ENCODE measurements at regions not wholly inside any gene's neighbourhood (a gene's known extent, or its start where the extent isn't known, plus 50 kb on each side); places are given as distances from the start of the nearest gene placed in this dataset.

DNA sequence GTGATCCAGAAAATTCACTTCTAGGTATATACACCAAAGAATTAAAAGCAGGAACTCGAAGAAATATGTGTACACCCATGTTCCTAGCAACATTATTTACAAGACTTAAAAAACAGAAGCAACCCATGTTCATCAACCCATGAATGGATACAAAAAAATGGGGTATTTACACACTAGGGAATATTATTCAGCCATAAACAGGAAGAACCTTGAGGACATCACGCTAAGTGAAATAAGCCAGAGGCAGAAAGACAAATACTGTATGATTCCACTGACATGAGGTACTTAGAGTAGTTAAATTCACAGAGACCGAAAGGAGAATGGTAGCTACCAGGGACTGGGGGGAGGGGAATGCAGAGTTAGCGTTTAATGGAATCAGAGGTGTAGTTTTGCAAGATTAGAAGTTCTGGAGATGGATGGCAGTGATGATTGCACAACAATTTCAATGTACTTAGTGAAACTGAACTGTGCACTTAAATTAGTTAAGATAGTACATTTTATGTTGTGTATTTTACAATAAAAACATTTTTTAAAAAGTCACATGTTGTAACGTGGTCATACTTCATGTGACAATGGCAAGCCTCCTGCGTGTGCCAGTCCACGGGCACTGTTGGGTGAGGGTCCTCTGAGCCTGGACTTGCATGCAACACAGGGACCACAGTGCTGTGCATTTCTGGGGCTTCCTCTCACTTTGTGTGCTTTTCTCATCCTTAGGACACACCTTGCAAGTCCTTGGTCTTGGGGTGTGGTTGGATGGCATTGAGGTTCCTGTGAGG lies 206.1 kb upstream of the HDAC4 start:
- TF ChIP-seq, protein P1, sequence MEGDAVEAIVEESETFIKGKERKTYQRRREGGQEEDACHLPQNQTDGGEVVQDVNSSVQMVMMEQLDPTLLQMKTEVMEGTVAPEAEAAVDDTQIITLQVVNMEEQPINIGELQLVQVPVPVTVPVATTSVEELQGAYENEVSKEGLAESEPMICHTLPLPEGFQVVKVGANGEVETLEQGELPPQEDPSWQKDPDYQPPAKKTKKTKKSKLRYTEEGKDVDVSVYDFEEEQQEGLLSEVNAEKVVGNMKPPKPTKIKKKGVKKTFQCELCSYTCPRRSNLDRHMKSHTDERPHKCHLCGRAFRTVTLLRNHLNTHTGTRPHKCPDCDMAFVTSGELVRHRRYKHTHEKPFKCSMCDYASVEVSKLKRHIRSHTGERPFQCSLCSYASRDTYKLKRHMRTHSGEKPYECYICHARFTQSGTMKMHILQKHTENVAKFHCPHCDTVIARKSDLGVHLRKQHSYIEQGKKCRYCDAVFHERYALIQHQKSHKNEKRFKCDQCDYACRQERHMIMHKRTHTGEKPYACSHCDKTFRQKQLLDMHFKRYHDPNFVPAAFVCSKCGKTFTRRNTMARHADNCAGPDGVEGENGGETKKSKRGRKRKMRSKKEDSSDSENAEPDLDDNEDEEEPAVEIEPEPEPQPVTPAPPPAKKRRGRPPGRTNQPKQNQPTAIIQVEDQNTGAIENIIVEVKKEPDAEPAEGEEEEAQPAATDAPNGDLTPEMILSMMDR (IDR thresholded peaks at IDR 0.05; ENCODE audit: low read length), result no peak
- no peak for TF ChIP-seq EZH2 (IDR thresholded peaks at IDR 0.05; ENCODE audit: borderline replicate concordance, low read length)

All from OCI-LY1 (cell line).